Astrocyte (in vitro differentiated cells and primary cell): ENCODE measurements at regions not wholly inside any gene's neighbourhood (a gene's known extent, or its start where the extent isn't known, plus 50 kb on each side); places are given as distances from the start of the nearest gene placed in this dataset.

Experiments used
- EZH2 ChIP-seq: IDR thresholded peaks from 2 replicates; pipeline ENCODE4 v1.6.1; 2012; ENCODE audit warnings: mild to moderate bottlenecking, low read length, inconsistent platforms; ENCODE audit not compliant: insufficient read depth
- TF ChIP-seq, protein P1 (sequence below): IDR thresholded peaks from 2 replicates; pipeline ENCODE4 v1.5.1; 2011; ENCODE audit warnings: low read depth, mild to moderate bottlenecking, inconsistent platforms, low read length, moderate library complexity; ENCODE audit not compliant: insufficient read depth

- TF ChIP-seq, protein P1, sequence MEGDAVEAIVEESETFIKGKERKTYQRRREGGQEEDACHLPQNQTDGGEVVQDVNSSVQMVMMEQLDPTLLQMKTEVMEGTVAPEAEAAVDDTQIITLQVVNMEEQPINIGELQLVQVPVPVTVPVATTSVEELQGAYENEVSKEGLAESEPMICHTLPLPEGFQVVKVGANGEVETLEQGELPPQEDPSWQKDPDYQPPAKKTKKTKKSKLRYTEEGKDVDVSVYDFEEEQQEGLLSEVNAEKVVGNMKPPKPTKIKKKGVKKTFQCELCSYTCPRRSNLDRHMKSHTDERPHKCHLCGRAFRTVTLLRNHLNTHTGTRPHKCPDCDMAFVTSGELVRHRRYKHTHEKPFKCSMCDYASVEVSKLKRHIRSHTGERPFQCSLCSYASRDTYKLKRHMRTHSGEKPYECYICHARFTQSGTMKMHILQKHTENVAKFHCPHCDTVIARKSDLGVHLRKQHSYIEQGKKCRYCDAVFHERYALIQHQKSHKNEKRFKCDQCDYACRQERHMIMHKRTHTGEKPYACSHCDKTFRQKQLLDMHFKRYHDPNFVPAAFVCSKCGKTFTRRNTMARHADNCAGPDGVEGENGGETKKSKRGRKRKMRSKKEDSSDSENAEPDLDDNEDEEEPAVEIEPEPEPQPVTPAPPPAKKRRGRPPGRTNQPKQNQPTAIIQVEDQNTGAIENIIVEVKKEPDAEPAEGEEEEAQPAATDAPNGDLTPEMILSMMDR: no peak
- TF ChIP-seq EZH2: no peak
Observed at GRCh38 chr2:208669394-208669793, 262.8 kb downstream of the PTH2R start.
